ENCODE measurements at regions not wholly inside any gene's neighbourhood (a gene's known extent, or its start where the extent isn't known, plus 50 kb on each side); places are given as distances from the start of the nearest gene placed in this dataset.

GRCh38 chr1:59017501-59018231 is 233.8 kb upstream of the JUN start:
- TF ChIP-seq, protein P1, sequence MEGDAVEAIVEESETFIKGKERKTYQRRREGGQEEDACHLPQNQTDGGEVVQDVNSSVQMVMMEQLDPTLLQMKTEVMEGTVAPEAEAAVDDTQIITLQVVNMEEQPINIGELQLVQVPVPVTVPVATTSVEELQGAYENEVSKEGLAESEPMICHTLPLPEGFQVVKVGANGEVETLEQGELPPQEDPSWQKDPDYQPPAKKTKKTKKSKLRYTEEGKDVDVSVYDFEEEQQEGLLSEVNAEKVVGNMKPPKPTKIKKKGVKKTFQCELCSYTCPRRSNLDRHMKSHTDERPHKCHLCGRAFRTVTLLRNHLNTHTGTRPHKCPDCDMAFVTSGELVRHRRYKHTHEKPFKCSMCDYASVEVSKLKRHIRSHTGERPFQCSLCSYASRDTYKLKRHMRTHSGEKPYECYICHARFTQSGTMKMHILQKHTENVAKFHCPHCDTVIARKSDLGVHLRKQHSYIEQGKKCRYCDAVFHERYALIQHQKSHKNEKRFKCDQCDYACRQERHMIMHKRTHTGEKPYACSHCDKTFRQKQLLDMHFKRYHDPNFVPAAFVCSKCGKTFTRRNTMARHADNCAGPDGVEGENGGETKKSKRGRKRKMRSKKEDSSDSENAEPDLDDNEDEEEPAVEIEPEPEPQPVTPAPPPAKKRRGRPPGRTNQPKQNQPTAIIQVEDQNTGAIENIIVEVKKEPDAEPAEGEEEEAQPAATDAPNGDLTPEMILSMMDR (IDR thresholded peaks at IDR 0.05; ENCODE audit: insufficient read depth, low read depth, low read length): no peak
- no peak for TF ChIP-seq EZH2 (IDR thresholded peaks at IDR 0.05; ENCODE audit: insufficient read depth, low read length)

Data from astrocyte (in vitro differentiated cells and primary cell).